ENCODE measurements at regions not wholly inside any gene's neighbourhood (a gene's known extent, or its start where the extent isn't known, plus 50 kb on each side); places are given as distances from the start of the nearest gene placed in this dataset.

- DNase-seq (ENCODE audit: low spot score) = no peak
These were observed 587.5 kb upstream of the DSEL start for GRCh38 chr18:68104036-68104435.

DNA sequence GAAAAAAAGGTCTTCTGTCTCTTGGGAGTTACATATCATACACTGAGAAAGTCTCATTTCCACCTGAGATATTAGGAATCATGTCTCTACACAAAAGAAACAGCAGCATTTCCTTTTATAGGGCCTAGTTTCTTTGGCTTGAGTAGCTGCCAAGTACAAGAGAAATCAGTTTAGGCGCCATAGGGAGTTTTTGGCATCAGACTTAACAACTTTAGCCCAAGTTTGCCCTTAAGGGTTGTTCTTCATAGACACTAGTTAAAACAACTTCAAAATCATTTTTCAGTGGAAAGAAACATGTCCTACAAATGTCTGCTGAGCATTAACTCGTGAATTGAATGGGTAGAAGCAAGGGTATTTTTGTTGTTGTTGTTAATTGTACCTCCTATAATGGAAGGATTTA, 587.0 kb upstream of the DSEL start:
- DNase-seq (ENCODE audit: low spot score) = no peak

- no peak for DNase-seq (ENCODE audit: low spot score)
These were observed 585.6 kb upstream of the DSEL start for GRCh38 chr18:68102117-68102516.

GRCh38 chr18:68098655-68099054, 582.1 kb upstream of the DSEL start:
- no peak for DNase-seq (ENCODE audit: low spot score)

GRCh38 chr18:68086481-68086880, 570.0 kb upstream of the DSEL start:
- DNase-seq (ENCODE audit: low spot score) = no peak

DNA sequence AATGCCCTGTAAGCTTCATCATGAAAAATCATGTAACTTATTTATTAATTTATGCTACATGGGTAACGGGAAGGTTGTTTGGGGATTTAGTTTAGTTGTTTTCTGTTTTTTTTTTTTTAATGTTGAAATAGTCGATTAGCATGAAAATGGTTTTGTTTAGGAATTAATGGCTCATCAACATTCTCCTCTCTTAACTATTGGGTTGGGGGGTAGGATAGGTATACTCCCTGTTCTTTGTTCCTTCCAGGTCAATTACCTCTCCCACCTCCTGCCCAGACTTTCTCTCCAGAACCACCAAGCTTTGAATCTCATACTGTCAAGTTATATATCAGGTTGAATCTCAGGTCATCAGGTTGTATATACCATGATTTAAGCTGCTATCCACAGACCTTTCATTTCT, 568.7 kb upstream of the DSEL start:
- no peak for DNase-seq (ENCODE audit: low spot score)

DNA sequence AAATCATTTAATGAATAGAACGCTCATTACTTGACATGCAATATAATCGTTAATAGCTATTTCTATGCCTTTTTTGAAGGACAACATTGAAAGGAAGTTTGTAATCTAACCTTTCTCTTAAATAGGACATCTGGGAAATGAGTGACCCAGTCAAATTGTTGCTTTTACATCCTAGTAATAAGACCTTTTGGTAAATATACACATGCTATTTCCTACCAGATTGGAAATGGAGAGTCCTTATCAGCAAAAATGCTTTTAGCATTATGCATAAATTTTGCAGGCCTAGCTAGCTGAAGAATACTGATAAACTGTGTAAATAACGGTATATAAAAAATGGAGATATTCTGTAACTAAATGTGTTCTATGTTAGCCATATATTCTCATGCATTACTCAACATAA, 567.3 kb upstream of the DSEL start:
- DNase-seq (ENCODE audit: low spot score) = no peak

DNA sequence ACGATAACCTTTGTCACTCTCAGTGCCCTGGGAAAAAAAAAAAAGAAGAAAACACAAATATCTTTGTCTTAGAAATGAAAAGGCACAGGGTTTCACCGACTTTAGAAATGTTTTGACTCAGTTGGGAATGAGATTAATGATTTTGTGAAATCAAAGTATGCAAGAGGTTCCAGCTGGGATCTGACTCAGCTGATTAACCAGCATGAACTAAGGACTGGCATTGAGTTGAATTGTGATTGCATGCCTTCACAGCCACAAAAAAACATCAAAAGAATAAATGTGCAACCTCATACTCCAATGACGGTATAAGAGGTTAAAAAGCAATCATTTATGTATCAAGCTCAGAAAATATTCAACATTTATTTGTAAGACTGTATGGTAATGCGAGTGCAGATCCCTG, 566.6 kb upstream of the DSEL start:
- no peak for DNase-seq (ENCODE audit: low spot score)

DNA sequence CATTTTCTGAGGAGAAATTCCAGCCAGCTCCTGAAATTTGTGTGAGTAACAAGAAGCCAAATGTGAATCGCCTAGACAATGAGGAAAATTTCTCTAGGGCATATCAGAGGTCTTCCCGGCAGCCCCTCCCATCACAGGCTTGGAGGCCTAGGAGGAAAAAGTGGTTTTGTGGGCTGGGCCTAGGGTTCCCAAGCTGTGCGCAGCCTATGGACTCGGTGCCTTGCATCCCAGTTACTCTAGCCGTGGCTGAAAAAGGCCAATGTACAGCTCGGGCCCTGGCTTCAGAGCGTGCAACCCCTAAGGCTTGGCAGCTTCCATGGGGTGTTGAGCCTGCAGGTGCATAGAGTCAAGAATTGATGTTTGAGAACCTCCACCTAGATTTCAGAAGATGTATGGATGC, 556.2 kb upstream of the DSEL start:
- DNase-seq (ENCODE audit: low spot score) = no peak

GRCh38 chr18:68060871-68061270, 544.4 kb upstream of the DSEL start:
- no peak for DNase-seq (ENCODE audit: low spot score)

DNA sequence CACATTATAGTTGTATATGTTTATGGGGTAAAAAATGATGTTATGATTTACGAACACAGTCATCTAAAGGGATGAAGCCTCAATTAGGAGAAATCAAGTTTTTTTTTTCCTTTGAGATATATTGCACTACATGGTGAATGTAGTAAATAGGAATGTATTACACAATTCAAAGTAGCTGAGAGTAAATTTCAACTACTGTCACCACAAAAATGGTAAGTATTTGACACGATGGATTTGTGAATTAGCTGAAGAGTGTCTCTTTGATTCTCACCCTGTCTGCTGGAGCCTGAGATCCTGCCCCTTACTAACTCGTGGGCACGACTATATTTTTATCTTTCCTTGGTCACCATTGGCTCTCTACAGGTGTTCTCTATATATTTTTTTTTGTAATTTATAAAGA, 540.4 kb upstream of the DSEL start:
- no peak for DNase-seq (ENCODE audit: low spot score)

GRCh38 chr18:68054669-68055068, 538.1 kb upstream of the DSEL start:
- DNase-seq (ENCODE audit: low spot score) = no peak

GRCh38 chr18:68053290-68053689, 536.8 kb upstream of the DSEL start:
- no peak for DNase-seq (ENCODE audit: low spot score)

DNA sequence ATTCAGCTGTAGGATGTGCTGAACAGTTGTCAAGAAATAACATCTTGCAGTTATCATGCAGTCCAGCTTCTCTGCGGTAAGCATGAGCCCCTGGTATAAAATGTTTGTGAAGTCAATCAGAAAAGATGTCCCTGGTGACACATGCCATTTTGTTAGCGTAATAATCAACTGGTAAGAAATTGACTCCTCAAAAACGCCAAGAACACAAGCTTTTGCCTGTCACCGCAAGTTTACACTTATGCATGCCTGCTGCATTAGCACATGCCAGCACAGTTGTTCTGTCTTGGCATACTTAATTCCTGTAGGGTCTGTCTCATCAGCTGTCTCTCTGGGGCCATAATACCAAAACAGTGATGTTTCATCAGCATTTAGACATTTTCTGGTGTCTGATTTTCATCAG, 524.8 kb upstream of the DSEL start:
- DNase-seq (ENCODE audit: low spot score) = no peak

- DNase-seq (ENCODE audit: low spot score) = no peak
These were observed 523.7 kb upstream of the DSEL start for GRCh38 chr18:68040198-68040597.

DNA sequence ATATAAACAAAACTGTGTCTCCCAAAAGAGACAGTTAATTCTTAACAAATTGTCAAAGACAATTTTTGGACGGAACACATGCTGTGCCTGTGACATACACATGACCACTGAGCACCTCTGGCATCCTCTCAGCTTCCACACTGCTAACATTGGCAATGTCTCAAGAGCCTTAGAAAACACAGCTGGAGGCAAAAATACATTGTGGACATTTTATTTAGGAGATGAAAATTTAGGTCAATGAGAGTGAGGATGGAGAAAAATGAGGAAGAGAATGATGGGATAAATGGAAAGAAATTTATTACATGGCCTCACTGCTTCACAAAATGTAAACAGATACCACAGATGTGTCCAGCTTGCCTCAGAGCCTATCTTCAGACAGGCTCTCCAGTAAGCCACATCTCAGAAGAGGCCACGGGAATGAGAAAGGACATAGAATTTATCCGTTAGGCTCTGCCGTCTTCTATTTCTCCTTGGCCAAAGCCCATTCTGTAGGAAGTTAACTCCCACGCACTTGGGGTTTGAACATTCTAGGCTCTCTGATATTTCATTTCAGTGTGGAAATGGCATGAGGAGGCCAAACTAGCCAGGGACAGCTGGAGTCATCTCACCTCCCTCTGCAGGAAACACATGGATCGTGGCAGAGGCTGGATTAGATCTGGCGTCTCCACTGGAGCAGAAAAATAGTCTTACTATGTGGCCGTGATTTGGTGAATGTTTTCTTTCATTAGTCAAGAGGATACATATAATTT, 519.4 kb upstream of the DSEL start:
- DNase-seq (ENCODE audit: low spot score) = no peak

- DNase-seq (ENCODE audit: low spot score) = no peak
These were observed 517.8 kb upstream of the DSEL start for GRCh38 chr18:68034296-68034695.

DNA sequence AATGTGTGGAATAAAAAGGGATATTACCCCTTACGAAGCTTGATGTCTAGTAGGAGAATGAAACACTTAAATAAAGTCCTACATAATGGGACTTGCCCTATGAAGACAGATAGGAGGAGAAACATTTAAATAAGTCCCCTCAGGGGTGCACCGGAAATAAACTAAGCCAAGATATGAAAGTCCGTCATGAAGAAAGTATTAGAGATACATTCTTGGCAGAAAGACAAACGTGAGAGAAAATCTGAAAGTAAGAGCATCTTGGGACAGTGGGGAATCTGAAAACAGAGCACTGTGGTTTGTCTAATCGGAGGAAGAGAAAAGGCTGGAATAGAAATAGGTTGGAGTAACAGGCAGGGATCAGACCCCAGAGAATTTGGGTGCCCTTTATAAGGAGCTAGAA, 516.9 kb upstream of the DSEL start:
- no peak for DNase-seq (ENCODE audit: low spot score)

DNA sequence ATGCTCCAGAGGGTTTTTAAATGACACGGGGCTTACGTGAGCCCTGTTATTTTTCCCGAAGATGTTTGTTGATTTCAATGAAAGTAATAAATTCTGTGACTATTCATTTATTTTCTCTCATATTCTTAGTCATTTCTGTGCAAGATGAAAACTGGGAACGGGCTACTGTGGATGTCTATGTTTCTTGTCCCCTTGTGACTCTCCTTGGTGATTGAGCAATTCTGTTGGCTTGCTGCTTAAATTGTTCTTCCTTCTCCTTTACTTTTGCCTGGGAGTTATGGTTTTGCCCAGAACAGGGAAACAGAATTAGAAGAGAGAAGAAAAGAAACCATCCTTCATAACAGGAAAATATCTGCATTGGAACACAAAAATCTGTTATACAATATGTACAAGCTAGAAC, 508.2 kb upstream of the DSEL start:
- no peak for DNase-seq (ENCODE audit: low spot score)

DNA sequence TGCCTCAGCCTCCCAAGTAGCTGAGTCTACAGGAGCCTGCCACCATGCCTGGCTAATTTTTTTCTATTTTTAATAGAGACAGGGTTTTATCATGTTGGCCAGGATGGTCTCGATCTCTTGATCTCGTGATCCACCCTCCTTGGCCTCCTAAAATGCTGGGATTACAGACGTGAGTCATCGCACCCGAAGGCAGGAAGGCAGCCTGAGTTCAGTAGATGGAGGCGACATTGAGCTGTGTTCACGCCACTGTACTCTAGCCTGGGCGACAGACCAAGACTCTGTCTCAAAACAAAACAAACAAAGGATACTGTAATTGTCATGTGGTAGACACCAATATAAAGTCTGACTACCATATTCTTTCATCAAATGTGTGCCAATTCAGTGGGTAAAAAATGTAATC, 500.9 kb upstream of the DSEL start:
- no peak for DNase-seq (ENCODE audit: low spot score)

- no peak for DNase-seq (ENCODE audit: low spot score)
These were observed 481.0 kb upstream of the DSEL start for GRCh38 chr18:67997496-67997895.

GRCh38 chr18:67995769-67996168, 479.2 kb upstream of the DSEL start:
- DNase-seq (ENCODE audit: low spot score) = no peak

DNA sequence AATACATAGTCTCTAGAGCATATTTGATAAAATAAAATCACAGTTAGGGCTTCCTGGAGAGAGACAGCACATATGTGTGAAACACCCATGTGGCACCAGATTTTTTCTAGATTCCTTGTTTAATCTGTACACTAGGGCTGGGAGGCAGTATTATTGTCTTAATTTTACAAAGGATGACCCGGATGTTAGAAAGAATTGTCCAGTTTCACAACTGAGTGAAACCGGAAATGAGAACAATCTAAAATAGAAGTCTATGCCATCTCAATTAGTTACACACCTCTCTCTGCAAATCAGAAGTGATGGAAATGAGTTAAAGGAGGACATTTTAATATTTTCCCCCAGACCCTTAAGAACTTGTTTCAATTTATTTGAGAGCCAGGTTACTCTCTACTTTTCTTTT, 463.7 kb upstream of the DSEL start:
- DNase-seq (ENCODE audit: low spot score) = no peak

GRCh38 chr18:67977067-67977616, 460.6 kb upstream of the DSEL start:
- DNase-seq (ENCODE audit: low spot score) = no peak
